H1 (cell line): ENCODE measurements at regions not wholly inside any gene's neighbourhood (a gene's known extent, or its start where the extent isn't known, plus 50 kb on each side); places are given as distances from the start of the nearest gene placed in this dataset.

Experiments
- TF ChIP-seq, protein P1 (sequence below): fragments of 300-600 bp; sonication (generic); IDR thresholded peaks from 2 replicates; pipeline ENCODE4 v1.7.1; 2012; ENCODE audit warnings: low read length, moderate library complexity, mild to moderate bottlenecking, inconsistent platforms; ENCODE audit not compliant: insufficient replicate concordance

DNA sequence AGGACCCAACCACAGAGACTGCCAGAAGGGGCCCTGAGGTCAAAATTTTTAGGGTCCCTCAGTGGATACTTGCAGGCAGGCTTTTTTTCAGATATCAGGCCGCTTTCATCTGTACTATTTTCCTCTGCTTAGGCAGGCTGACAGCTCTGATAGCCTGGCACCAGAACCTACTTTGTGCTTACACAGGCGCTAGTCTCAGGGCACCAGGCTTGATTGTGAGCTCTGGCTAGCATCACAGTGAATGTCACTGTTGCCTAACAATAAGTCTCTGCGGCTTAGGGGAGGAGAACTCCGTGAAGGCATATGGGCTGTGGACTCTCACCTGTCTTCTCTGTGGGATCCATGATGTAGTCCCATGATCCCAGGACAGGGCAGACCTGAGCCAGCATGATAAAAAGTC is 738.1 kb upstream of the TSPY4 start (continued):
- TF ChIP-seq, protein P1, sequence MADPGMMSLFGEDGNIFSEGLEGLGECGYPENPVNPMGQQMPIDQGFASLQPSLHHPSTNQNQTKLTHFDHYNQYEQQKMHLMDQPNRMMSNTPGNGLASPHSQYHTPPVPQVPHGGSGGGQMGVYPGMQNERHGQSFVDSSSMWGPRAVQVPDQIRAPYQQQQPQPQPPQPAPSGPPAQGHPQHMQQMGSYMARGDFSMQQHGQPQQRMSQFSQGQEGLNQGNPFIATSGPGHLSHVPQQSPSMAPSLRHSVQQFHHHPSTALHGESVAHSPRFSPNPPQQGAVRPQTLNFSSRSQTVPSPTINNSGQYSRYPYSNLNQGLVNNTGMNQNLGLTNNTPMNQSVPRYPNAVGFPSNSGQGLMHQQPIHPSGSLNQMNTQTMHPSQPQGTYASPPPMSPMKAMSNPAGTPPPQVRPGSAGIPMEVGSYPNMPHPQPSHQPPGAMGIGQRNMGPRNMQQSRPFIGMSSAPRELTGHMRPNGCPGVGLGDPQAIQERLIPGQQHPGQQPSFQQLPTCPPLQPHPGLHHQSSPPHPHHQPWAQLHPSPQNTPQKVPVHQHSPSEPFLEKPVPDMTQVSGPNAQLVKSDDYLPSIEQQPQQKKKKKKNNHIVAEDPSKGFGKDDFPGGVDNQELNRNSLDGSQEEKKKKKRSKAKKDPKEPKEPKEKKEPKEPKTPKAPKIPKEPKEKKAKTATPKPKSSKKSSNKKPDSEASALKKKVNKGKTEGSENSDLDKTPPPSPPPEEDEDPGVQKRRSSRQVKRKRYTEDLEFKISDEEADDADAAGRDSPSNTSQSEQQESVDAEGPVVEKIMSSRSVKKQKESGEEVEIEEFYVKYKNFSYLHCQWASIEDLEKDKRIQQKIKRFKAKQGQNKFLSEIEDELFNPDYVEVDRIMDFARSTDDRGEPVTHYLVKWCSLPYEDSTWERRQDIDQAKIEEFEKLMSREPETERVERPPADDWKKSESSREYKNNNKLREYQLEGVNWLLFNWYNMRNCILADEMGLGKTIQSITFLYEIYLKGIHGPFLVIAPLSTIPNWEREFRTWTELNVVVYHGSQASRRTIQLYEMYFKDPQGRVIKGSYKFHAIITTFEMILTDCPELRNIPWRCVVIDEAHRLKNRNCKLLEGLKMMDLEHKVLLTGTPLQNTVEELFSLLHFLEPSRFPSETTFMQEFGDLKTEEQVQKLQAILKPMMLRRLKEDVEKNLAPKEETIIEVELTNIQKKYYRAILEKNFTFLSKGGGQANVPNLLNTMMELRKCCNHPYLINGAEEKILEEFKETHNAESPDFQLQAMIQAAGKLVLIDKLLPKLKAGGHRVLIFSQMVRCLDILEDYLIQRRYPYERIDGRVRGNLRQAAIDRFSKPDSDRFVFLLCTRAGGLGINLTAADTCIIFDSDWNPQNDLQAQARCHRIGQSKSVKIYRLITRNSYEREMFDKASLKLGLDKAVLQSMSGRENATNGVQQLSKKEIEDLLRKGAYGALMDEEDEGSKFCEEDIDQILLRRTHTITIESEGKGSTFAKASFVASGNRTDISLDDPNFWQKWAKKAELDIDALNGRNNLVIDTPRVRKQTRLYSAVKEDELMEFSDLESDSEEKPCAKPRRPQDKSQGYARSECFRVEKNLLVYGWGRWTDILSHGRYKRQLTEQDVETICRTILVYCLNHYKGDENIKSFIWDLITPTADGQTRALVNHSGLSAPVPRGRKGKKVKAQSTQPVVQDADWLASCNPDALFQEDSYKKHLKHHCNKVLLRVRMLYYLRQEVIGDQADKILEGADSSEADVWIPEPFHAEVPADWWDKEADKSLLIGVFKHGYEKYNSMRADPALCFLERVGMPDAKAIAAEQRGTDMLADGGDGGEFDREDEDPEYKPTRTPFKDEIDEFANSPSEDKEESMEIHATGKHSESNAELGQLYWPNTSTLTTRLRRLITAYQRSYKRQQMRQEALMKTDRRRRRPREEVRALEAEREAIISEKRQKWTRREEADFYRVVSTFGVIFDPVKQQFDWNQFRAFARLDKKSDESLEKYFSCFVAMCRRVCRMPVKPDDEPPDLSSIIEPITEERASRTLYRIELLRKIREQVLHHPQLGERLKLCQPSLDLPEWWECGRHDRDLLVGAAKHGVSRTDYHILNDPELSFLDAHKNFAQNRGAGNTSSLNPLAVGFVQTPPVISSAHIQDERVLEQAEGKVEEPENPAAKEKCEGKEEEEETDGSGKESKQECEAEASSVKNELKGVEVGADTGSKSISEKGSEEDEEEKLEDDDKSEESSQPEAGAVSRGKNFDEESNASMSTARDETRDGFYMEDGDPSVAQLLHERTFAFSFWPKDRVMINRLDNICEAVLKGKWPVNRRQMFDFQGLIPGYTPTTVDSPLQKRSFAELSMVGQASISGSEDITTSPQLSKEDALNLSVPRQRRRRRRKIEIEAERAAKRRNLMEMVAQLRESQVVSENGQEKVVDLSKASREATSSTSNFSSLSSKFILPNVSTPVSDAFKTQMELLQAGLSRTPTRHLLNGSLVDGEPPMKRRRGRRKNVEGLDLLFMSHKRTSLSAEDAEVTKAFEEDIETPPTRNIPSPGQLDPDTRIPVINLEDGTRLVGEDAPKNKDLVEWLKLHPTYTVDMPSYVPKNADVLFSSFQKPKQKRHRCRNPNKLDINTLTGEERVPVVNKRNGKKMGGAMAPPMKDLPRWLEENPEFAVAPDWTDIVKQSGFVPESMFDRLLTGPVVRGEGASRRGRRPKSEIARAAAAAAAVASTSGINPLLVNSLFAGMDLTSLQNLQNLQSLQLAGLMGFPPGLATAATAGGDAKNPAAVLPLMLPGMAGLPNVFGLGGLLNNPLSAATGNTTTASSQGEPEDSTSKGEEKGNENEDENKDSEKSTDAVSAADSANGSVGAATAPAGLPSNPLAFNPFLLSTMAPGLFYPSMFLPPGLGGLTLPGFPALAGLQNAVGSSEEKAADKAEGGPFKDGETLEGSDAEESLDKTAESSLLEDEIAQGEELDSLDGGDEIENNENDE = no peak
